GM21515 (cell line): ENCODE measurements at regions not wholly inside any gene's neighbourhood (a gene's known extent, or its start where the extent isn't known, plus 50 kb on each side); places are given as distances from the start of the nearest gene placed in this dataset.
"Not testable (repeated sequence)": the region's sequence is repeated elsewhere in the genome, so short reads cannot be mapped to it uniquely, and the experiment has no call there.

ENCODE experiments used
- ATAC-seq: cut with Tn5 transposase; IDR thresholded peaks from one replicate; pipeline ENCODE4 v1.9.1; 2021; ENCODE audit not compliant: unreplicated experiment

- no peak for ATAC-seq
Observed at GRCh38 chr4:169934794-169935429, 91.3 kb downstream of the MFAP3L start.

GRCh38 chr4:169933531-169933930 lies 92.7 kb downstream of the MFAP3L start:
- ATAC-seq: no peak

GRCh38 chr4:169931964-169932363 lies 94.2 kb downstream of the MFAP3L start:
- no peak for ATAC-seq

- ATAC-seq: not testable (repeated sequence)
Observed at GRCh38 chr4:169930755-169931154, 95.4 kb downstream of the MFAP3L start.

GRCh38 chr4:169927280-169927679 lies 98.9 kb downstream of the MFAP3L start:
- no peak for ATAC-seq

- no peak for ATAC-seq
Observed at GRCh38 chr4:169925678-169926077, 100.5 kb downstream of the MFAP3L start.

GRCh38 chr4:169922632-169923276 lies 103.4 kb downstream of the MFAP3L start:
- ATAC-seq: no peak

- no peak for ATAC-seq
Observed at GRCh38 chr4:169921732-169922131, 104.5 kb downstream of the MFAP3L start.

GRCh38 chr4:169921237-169921636 lies 105.0 kb downstream of the MFAP3L start:
- no peak for ATAC-seq

GRCh38 chr4:169919194-169920124 lies 106.7 kb downstream of the MFAP3L start:
- not testable (repeated sequence) for ATAC-seq

GRCh38 chr4:169915545-169915944 lies 110.7 kb downstream of the MFAP3L start:
- no peak for ATAC-seq

GRCh38 chr4:169914866-169915265 lies 111.3 kb downstream of the MFAP3L start:
- no peak for ATAC-seq

GRCh38 chr4:169912996-169913395 lies 113.2 kb downstream of the MFAP3L start:
- no peak for ATAC-seq

- no peak for ATAC-seq
Observed at GRCh38 chr4:169909897-169910296, 116.3 kb downstream of the MFAP3L start.

- no peak for ATAC-seq
Observed at GRCh38 chr4:169909479-169909878, 116.7 kb downstream of the MFAP3L start.

- ATAC-seq: no peak
Observed at GRCh38 chr4:169907705-169908104, 118.5 kb downstream of the MFAP3L start.

GRCh38 chr4:169906821-169907220 lies 119.4 kb downstream of the MFAP3L start:
- ATAC-seq: no peak

GRCh38 chr4:169906104-169906503 lies 120.1 kb downstream of the MFAP3L start:
- ATAC-seq: no peak

GRCh38 chr4:169902658-169903345 lies 123.4 kb downstream of the MFAP3L start:
- ATAC-seq: no peak

GRCh38 chr4:169900241-169900845 lies 125.9 kb downstream of the MFAP3L start:
- no peak for ATAC-seq

- ATAC-seq: no peak
Observed at GRCh38 chr4:169899295-169899694, 126.9 kb downstream of the MFAP3L start.
